C1 segment of cervical spinal cord (tissue), 14 donors: ENCODE measurements at regions not wholly inside any gene's neighbourhood (a gene's known extent, or its start where the extent isn't known, plus 50 kb on each side); places are given as distances from the start of the nearest gene placed in this dataset.
"Not testable (repeated sequence)": the region's sequence is repeated elsewhere in the genome, so short reads cannot be mapped to it uniquely, and the experiment has no call there.

Source experiments
- DNase-seq, 14 donors: peaks; one replicate each; lab custom pipeline; 2025; lab: John Stamatoyannopoulos, UW

DNA sequence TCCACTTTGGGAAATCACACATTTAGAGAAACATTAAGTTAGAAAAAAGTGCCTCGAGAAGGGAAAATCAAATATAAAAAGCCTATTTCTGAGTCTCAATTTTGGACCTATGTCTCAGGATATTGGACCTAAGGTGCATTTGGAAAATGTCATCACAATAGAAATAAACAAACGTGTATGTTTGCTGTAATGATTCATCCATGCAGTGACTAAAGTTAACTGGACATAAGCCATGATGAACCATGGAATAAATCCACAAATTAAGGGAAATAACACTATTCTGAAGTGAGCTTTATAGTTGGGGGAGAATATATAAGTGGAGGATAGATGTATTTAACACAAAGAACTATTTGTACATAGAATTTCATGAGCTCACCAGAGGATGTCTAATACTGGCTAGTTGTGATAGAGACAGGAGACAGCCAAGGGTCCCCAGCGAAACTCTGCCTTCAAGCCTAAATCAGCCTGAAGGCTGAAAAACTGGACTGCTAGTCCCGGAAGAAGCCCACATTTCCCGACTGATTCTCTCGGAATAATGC lies 963.3 kb upstream of the SPRY2 start:
- no peak for DNase-seq

GRCh38 chr13:81302677-81303076 lies 961.8 kb upstream of the SPRY2 start:
- DNase-seq, result no peak

- DNase-seq, result no peak
Observed at GRCh38 chr13:81302125-81302524, 961.2 kb upstream of the SPRY2 start.

GRCh38 chr13:81295177-81295576 lies 954.3 kb upstream of the SPRY2 start:
- DNase-seq, result no peak

DNA sequence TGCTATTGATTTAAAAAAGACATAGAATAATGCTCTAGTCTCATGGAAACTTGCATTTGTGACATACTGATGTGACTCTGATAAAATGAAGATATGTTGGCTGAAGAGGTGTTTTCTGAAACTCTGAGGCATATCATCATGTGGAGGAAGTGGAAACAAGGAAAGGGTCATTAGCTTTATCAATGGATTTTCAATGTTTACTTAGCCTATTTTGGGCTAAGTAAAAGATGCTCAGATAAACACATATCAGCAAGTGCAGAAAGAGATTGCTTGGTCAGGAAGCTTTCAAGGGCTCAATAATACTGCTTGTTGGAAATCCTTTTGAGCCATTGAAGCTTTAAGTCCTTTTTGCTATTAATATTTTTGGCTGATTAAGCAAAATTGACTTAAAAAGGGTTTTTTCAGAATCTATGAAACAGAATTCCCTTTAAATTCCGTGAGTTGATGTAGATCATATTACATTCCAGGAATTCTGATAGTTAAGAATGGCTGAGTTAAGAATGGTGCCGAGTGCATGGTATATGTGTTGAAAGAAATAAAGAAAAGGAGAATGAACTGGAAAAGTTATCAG lies 952.8 kb upstream of the SPRY2 start:
- no peak for DNase-seq

DNA sequence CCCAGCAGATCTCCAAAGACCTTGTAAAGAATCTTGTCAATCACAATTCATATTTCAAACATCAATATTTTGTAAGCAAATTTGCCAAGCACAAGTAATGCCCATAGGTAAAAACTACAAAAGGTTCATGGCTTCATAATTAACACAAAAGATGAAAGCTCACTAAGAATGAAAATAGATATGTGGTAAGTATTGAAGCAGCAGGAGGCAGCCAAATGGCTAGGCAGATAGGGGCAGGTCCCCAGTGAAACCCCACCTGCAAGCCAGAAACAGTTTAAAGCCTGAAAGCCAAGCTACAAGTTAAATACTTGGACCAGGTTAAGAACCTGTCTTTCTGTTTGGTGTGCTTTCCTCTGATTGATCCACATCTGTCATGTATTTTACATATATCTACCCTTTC lies 942.6 kb upstream of the SPRY2 start:
- DNase-seq, result no peak

DNA sequence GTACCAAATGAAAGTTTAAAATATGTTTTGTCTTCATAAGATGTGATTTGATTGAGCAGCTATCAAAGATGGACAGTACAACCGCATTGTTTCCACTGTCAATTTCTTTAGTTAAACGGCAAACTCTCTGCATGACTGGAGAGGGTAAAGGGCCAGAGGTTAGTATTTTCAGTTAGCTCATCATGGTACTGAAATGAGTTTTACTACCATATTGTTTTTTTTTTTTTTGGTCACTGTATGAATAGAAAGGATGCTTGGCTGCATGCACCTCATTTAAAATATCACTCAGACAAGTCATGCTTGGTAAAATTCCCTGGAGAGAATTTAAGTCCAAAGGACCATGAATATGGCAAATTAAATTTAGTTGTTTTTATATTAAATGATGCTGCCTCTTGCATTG lies 942.1 kb upstream of the SPRY2 start:
- DNase-seq, result no peak

DNA sequence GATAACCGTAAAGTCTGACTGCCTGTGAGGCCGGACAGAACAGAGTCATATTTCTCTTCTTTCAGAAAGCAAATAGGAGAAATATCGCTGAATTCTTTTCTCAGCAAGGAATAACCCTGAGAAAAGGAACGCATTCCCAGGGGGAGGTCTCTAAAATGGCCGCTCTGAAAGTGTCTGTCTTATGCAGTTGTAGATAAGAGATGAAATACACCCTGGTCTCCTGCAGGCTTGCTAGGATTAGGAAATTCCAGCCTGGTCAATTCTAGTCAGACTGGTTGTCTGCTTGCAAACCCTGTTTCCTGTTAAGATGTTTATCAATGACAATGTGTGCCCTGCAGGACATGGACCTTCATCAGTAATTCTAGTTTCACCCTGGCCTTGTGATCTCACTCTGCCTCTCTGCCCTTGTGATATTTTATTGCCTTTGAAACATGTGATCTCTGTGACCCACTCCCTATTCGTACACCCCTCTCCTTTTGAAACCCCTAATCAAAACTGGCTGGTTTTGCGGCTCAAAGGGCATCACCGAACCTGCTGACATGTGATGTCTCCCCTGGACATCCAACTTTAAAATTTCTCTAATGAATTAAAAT lies 934.8 kb upstream of the SPRY2 start:
- DNase-seq, result no peak

- DNase-seq, result no peak
Observed at GRCh38 chr13:81247711-81248110, 906.8 kb upstream of the SPRY2 start.

DNA sequence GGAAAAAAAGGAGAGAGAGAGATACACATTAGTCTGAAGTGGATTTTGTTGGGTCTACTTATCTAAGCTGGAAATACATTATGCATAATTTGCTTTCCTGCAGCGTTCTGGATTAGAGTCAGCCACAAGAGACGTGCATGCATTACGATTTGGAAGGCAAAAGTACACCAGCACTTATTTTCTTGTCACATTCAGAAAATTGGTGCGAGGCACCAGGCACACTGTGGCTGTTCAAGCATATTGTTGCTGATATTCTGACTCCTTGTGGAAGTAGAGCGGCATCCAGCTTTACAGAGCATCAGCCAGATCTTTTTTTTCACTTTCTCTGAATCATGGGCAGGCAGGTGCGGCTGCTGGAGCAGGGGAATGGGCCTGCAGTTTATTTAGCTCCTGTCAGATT lies 905.6 kb upstream of the SPRY2 start:
- DNase-seq, result no peak

GRCh38 chr13:81244011-81244410 lies 903.1 kb upstream of the SPRY2 start:
- DNase-seq, result no peak

- DNase-seq, result no peak
Observed at GRCh38 chr13:81230386-81230785, 889.5 kb upstream of the SPRY2 start.

- not testable (repeated sequence) for DNase-seq
Observed at GRCh38 chr13:81226830-81227229, 885.9 kb upstream of the SPRY2 start.

DNA sequence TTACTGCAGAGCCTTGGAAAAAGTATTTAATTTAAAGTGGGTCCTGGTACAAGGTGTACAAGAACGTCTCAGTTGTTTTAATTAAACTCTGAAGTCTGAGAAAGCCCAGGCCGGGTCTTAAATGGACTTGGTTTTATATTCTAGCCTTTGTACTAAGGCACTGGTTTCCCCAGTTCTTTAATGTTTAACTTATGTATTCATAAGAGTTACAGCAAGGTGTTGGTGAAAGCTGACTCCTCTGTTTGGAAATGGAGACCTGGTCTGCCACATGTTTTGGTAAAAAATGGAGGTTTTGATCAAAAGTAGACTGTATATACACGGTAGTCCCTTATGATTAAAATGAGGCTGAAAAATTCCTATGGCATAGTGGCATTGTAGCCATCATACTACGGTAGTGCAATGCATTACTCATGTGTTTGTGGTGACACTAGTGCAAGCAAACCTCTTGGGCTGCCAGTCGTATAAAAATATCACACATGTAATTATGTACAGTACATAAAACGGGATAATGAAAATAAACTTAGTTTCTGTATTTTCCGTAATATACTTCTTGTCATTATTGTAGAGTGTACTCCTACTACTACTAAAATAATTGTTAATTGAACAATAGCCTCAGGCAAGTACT lies 883.4 kb upstream of the SPRY2 start:
- DNase-seq, result no peak

DNA sequence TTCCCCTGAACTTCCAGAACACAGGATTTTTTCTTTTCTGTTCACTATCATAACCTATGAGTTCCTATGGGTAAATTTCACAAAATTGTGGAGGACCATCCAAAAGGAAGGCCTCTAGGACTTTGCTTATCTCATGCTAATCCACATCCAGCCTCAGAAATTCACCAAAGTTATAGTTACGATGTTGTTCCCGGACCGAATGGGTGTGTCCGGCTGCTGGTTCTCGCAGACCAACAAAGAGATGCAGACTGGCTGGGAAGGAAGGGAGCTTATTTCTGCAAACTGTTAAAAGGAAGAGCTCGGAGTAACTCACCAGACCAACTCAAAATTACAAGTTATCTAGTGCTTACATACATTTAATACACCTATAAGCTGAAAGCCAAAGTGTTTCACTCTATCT lies 882.9 kb upstream of the SPRY2 start:
- no peak for DNase-seq

DNA sequence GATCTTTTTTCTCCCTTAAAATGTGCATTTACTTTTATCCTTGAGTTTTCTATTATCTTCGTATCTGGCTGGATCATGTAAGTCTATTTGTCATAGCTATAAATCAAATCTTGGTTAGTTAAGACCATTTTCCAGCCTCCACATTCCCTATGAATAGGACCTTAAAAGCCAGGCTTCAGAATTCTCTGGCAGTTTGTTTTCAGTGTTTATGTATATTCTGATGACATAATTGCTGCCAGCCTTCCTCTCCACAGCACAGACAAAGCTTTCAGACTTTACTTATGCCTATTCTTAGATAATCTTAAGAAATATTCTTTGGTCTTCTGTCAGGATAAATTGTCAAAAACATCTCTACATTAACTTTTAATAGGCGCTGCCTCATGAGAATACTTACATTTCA lies 870.8 kb upstream of the SPRY2 start:
- no peak for DNase-seq

DNA sequence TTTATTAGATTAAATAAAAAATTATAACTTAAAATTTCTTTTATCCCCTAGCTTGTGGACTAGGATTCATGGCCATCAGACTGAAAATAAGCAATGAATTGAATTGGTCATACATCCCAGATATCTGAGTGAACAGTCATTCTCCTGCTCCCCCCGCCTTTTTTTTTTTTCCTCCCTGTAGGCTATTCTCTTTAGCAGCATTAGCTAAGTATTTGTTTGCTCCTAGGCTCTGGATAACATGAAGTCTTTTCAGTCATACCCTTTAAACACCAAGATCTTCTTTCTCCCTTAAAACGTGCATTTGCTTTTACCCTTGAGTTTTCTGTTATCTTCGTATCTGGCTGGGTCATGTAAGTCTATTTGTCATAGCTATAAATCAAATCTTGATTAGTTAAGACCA lies 866.7 kb upstream of the SPRY2 start:
- DNase-seq, result no peak

- DNase-seq, result no peak
Observed at GRCh38 chr13:81207231-81207630, 866.3 kb upstream of the SPRY2 start.

DNA sequence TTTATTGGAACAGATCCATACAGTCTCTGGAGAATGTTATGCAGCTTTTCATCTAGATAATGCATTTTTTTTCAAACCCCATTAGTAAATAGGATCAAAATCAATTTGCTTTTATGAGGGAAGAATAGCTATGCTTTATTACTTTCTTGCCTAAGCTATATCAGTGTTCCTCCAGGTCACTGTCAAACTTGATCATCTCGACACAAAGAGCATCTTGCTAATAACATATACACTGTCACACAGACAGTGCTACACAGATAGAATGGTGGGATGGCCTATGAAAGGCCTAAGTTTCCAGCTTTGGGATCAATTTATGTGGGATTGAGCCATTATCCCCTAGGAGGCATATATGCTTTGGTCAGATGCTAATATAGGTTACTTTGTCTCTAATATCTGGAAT lies 862.9 kb upstream of the SPRY2 start:
- DNase-seq, result no peak

DNA sequence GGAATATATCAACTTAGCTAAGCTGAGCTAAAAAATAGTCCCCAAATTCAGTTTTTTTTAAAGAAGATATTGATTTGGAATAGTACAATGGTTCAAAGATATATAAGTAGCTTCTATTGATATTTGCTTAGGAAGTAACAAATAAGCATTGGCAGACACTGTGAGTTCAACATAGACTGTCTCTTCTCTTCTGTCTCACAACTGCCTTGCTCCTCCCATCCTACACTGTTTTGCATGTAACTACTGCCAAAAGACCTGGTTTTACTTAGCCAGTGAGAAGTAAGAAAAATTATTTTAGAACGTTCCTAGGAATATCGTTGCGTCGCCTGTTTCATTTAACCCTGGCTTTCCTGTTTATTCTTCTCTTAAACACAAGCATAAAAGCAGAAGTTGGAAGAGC lies 859.0 kb upstream of the SPRY2 start:
- no peak for DNase-seq

- DNase-seq, result no peak
Observed at GRCh38 chr13:81197966-81198365, 857.0 kb upstream of the SPRY2 start.

DNA sequence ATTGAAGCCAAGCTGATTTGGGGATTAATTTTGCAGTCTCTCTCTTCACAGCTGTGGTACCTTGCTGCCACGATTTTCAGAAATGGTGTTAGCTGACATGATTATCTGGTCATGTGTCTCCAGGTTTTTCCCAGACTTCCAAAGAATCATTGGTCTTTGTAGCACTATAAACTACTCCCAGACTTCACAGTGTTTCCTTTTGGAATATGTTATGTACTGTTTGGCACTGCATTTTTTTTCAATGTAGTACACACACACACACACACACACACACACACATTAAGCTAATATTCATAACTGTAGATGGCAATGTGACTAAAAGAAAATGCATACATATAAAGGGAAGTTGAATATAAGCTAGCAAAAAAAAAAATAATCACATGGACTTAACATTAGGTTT lies 856.6 kb upstream of the SPRY2 start:
- DNase-seq, result no peak

- no peak for DNase-seq
Observed at GRCh38 chr13:81194362-81194761, 853.4 kb upstream of the SPRY2 start.
